HG03354 (cell line): ENCODE measurements at regions not wholly inside any gene's neighbourhood (a gene's known extent, or its start where the extent isn't known, plus 50 kb on each side); places are given as distances from the start of the nearest gene placed in this dataset.
"Not testable (repeated sequence)": the region's sequence is repeated elsewhere in the genome, so short reads cannot be mapped to it uniquely, and the experiment has no call there.

Experiments used
- ATAC-seq: cut with Tn5 transposase; IDR thresholded peaks from one replicate; pipeline ENCODE4 v1.9.1; 2021; ENCODE audit warnings: mild to moderate bottlenecking; ENCODE audit not compliant: unreplicated experiment, poor library complexity, severe bottlenecking

GRCh38 chr6:21282360-21282759 is 311.2 kb upstream of the SOX4 start:
- not testable (repeated sequence) for ATAC-seq

- no peak for ATAC-seq
Measured at GRCh38 chr6:21284166-21284565, 309.4 kb upstream of the SOX4 start.

GRCh38 chr6:21284706-21285105 is 308.8 kb upstream of the SOX4 start:
- no peak for ATAC-seq

DNA sequence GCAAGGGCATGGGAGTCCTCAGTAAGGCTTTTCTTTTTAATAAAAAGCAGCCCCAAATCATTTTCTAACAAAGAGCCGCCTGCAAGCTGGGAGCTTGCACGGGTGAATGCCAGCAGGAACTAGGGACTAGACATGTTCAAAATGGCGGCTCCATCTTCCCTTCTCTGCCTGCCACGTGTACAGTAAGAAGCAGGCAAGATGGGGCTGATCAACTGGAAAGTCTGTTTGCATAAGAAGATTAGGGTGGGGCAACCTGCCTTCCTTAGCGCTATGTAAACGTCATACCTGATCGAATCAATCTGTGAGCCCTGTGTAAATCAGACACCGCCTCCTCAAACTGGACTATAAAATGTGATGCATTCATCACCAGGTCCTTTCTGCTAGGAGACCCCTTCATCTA is 299.4 kb upstream of the SOX4 start:
- ATAC-seq: no peak

DNA sequence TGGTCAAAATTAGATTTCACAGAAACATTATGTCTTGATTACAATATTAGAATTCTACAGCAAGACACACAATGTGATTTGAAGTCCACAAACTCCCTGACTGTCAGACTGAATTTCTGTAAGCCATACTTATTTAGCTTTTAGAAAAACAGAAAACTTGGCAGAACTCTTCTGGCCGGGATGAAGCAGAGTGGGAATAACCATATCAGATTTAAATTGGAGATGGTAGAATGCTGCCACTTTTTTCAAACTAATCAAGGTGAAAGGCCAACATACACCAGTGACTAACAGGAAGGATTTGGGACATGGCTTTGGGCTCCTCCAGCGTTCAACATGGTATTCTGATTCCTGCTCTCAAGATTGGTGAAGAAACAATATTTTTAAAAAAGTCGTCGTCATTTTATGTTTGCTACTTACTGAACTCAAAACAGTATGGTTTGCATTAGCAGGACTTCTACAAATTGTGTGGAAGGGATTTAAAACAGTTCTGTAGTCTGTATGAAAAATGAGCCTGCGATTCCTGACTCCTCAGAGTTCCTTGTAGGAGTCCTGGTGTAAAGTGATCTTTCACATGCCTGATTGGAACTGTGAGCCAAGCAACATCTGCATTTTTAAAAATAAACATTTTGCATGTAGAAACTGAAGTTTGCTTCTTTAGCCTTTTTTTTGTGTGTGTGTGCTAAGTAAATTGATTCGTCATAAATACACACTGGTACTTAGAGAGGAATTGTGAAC is 297.9 kb upstream of the SOX4 start:
- ATAC-seq: no peak

DNA sequence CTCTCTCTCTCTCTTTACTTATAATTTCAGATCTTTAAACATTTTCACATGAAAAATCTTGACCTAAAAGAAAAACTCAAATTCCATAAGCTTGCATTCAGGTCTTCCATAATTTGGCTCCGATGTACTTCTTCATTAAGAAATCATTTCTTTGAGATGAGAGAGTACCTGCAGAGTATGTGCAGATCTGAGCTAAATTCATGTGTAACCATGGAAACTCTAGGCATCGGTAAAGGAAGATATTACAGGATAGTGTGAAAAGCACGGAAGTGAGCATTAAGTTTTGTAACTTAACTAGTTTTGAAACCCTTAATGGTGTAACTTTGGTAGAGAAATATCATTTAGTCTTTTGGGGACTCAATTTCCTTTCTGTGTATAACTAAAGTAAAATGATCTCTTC is 295.9 kb upstream of the SOX4 start:
- no peak for ATAC-seq

- ATAC-seq: no peak
Measured at GRCh38 chr6:21299216-21299615, 294.3 kb upstream of the SOX4 start.

DNA sequence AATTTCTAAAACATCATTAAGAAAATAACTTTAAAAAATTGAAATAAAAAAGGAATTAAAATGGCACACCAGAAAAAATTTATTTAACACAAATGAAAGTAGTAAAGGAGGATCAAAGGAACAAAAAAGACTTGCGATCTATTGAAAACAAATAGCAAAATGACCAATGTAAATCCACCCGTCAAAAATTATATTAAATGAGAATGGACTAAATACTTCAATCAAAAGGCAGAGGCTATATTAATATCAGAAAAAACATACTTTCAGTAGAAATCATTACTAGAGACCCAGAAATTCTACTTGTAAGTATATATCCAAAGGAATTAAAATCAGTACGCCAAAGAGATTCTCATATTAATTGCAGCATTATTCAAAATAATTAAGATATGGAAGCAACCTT is 293.1 kb upstream of the SOX4 start:
- no peak for ATAC-seq

DNA sequence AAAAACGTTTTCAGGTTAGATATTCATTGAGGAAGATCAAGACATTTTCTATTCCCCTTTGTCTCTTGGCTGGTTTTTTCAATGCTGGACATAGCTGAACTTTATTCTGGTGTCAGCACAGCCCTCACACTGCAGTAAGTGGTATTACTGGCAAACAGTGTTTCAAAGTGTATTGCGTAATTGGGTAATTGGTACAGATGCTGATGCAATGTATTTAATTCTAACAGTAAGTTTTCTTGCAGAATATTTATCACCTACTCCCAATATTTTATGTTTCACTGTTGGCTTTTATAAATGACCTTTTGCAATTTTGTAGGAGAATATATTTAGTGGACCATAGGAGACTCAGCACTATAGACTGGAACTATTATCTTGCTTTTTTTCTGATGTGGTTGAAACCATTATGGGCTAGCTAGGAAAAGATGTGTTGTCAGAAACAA is 287.6 kb upstream of the SOX4 start:
- no peak for ATAC-seq

- no peak for ATAC-seq
Measured at GRCh38 chr6:21306546-21306945, 287.0 kb upstream of the SOX4 start.

DNA sequence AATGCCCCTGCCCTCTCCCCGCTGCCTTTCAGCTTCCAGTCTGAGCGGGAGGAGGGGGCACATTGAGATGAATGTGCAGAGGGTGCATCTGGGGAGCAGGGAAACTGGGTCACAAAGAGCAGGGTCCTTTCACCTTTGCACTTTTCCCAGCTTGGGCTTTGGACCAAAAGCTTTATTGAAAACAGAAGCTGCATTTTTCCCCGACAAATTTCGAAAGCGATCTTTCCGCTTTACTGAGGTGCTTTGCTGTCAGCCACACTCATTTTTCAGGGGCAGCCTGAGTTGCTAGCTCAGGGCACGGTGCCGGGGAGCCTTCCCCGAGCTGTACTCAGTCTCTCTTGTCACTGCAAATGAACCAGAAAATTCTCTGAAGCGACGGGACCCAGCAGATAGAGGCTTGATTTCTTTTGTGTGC is 283.7 kb upstream of the SOX4 start:
- no peak for ATAC-seq

- no peak for ATAC-seq
Measured at GRCh38 chr6:21310568-21311140, 282.9 kb upstream of the SOX4 start.

DNA sequence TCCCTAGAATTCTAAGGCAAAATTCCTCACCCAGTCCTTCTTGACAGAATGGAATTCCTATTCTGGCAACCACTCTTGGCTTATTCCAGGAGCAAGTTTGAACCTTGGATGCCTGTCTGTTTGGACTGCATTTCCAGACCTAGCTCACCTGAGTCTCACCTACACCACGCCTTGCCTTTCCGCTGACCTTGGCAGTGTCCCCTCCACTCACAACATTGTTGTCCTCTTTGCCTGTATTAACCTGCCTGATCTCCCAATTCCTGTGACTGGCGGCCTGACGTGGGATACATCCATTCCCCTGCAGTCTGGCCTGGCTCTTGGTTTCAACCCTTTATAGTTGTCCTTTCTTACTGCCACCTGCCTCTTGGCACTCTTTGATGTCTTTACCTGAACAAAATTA is 281.4 kb upstream of the SOX4 start:
- no peak for ATAC-seq

DNA sequence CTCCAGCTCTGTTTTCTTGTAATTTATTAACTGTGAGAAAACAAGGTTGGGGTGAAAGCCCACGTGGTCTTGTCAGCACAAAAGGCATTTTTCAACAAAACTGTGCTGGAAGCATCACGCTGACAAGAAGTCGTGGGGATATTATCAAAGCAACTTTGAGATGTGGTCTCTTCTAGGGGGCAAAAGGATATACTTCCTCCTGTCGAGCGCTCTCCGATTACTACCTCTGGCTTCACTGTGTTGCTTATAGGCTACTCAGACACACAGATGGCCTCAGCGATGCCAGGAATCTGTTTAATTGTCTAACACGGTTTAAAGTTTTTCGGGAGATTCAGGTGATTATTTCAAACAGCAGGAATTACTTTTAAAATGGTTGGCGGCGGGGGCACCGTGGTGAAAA is 275.9 kb upstream of the SOX4 start:
- no peak for ATAC-seq

- ATAC-seq: no peak
Measured at GRCh38 chr6:21321076-21321475, 272.5 kb upstream of the SOX4 start.

DNA sequence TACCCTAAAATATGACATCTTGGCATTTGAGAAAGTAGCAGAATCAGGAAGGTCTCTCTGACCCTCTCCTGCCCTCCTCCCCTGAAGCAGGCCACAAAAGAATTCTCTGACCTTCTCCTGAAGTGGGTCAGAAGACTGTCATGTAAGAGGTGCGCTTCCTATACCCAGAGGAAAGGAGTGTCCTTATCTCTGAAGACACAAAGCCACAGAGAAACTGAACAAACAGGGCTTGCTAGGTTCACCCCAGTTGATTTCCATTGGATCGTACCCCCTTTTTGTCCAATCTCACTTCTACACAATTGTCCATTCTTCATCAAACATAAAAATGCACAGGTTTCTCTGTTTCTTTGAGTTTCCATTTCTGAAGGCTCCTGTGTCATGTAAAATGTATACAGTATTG is 272.0 kb upstream of the SOX4 start:
- no peak for ATAC-seq

GRCh38 chr6:21323577-21323976 is 270.0 kb upstream of the SOX4 start:
- no peak for ATAC-seq

- ATAC-seq: no peak
Measured at GRCh38 chr6:21325201-21325856, 268.2 kb upstream of the SOX4 start.

DNA sequence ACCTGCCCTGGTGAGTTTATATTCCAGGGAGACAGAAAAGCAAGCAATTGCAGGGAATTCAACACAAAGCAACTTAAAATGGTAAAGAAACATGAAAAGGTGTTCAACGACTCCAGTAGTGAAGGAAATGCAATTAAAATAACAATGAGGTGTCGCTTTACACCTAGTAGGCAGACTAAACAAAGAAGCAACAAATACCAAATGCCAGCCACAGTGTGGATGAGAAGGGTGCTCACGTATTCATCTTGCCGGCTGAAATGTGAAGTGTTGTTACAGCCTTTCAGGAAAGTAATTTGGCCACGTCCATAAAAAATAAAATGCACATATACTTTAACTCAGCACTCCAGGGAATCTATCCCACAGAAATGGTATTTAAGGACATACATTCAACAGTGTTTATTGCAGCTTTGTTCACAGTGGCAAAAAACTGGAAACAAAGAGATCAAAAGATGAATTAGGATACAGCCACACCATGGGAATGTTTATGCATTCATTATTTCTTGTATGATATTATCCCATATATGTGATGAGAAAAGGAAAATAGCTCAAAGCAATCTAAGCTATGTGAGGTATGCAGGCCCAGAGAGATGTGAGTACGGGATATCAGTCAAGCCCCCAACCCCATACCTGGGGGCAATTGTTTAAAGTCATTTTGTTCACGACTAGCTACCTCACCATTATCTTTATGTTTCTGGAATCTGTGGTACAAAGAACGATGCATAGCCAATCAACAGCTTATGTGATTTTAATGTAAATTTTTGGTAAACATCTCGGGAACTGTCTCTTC is 266.0 kb upstream of the SOX4 start:
- no peak for ATAC-seq

DNA sequence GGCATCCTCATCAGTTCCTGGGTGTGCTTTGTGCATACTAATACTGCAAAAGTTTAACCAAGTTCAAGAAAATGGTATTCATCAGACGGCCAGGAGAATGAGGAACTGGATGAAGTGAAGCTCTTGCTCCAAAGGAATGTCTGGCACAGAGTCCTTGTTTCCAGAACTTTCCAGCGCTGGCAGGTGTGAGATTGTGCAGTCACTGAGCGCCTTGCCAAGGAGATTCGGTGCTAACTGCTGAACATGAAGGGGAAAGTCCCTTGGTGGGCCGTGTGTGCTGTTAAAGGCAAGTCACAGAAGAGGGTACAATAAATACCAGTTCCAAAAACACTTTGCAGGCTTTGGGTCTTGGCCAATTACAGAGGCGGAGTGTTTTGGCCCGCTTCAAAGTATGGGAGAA is 262.3 kb upstream of the SOX4 start:
- no peak for ATAC-seq
